OCI-LY7 (cell line): ENCODE measurements at regions not wholly inside any gene's neighbourhood (a gene's known extent, or its start where the extent isn't known, plus 50 kb on each side); places are given as distances from the start of the nearest gene placed in this dataset.
"Not testable (repeated sequence)": the region's sequence is repeated elsewhere in the genome, so short reads cannot be mapped to it uniquely, and the experiment has no call there.

Source experiments
- CTCF ChIP-seq: fragments of 200-600 bp; sonication (generic); conservative IDR thresholded peaks from 2 replicates; pipeline ENCODE4 v1.5.1; 2014; ENCODE audit warnings: mild to moderate bottlenecking, antibody characterized with exemption, low read length, moderate library complexity, mixed read lengths
- EZH2phosphoT487 ChIP-seq: fragments of 200-600 bp; sonication (generic); IDR thresholded peaks from 2 replicates; pipeline ENCODE4 v1.6.1; 2018; ENCODE audit warnings: low read depth, borderline replicate concordance, mild to moderate bottlenecking, mixed run types, antibody characterized with exemption, low read length, moderate library complexity, mixed read lengths

GRCh38 chr5:42931451-42931850 is 108.7 kb downstream of the ANXA2R start:
- not testable (repeated sequence) for TF ChIP-seq CTCF, EZH2phosphoT487
